ENCODE measurements at regions not wholly inside any gene's neighbourhood (a gene's known extent, or its start where the extent isn't known, plus 50 kb on each side); places are given as distances from the start of the nearest gene placed in this dataset.
A peak's percentile ranks its signal among the peaks of the same experiment; 100 is the strongest.

GRCh38 chr7:33814400-33814799 lies 90.9 kb upstream of the BMPER start:
- DNase-seq = peak in 1 of 3 donors; percentile 1
- Histone ChIP-seq H3K27me3 (ENCODE audit: control insufficient read depth, insufficient read depth, low read length) (no peaks in the 10 kb centered on the region), H3K9me3 (ENCODE audit: control insufficient read depth in 2 of 2, low read length in 2 of 2) (no peaks in the 10 kb centered on the region), H3K4me1 (ENCODE audit: control insufficient read depth, insufficient read depth, low read length, poor library complexity, severe bottlenecking) (no peaks in the 10 kb centered on the region), H3K27ac (ENCODE audit: insufficient read depth, low read length, poor library complexity, severe bottlenecking) (no peak overlapping the region), H3K4me3 (ENCODE audit: low read depth, low read length) (no peak overlapping the region), H3K36me3 (ENCODE audit: control insufficient read depth, insufficient read depth, low read length) (no peaks in the 10 kb centered on the region)
- Mint-ChIP-seq H3K27ac (no peak overlapping the region), H3K36me3 (no peaks in the 10 kb centered on the region), H3K4me1 (no peaks in the 10 kb centered on the region), H3K27me3 (no peaks in the 10 kb centered on the region), H3K4me3 (no peak overlapping the region), H3K9me3 (peaks cover 0 to 3% (median 0%) of the 10 kb centered on the region in 7 donors)
- ATAC-seq (ENCODE audit: low read depth in 2 of 2) = no peak

DNA sequence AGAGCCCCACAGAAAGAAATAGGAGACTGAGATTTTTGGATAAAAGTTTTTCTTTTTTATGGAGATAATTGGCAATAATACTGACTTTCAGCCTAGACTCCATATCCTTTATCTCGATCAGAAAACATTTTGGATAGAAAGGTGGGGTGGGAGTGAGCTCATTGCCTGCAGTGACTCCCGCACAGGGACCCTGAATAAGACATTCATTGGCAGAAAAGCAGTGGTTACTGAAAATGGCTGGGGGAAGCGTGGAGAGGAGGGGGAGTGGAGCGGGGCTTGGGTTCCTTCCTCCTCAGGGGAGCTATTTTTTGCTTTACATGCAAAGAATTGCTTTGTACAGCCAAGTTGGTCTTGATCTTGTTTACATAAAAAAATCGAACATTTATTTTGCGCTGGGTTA lies 90.4 kb upstream of the BMPER start:
- H3K36me3 Mint-ChIP-seq = no peaks in the 10 kb centered on the region
- Histone ChIP-seq H3K27ac (ENCODE audit: insufficient read depth, low read length, poor library complexity, severe bottlenecking) (no peak overlapping the region), H3K9me3 (ENCODE audit: control insufficient read depth in 2 of 2, low read length in 2 of 2) (no peaks in the 10 kb centered on the region), H3K27me3 (ENCODE audit: control insufficient read depth, insufficient read depth, low read length) (no peaks in the 10 kb centered on the region), H3K36me3 (ENCODE audit: control insufficient read depth, insufficient read depth, low read length) (no peaks in the 10 kb centered on the region), H3K4me1 (ENCODE audit: control insufficient read depth, insufficient read depth, low read length, poor library complexity, severe bottlenecking) (no peaks in the 10 kb centered on the region), H3K4me3 (ENCODE audit: low read depth, low read length) (no peak overlapping the region)
- H3K4me3 Mint-ChIP-seq = no peak overlapping the region
- no peak for ATAC-seq (ENCODE audit: low read depth in 2 of 2)
- no peak for DNase-seq
- H3K27ac Mint-ChIP-seq = no peak overlapping the region
- no peaks in the 10 kb centered on the region for H3K4me1 Mint-ChIP-seq
- no peaks in the 10 kb centered on the region for H3K27me3 Mint-ChIP-seq
- H3K9me3 Mint-ChIP-seq = peaks cover 0 to 3% (median 1%) of the 10 kb centered on the region in 7 donors

GRCh38 chr7:33815336-33815735 lies 90.0 kb upstream of the BMPER start:
- Mint-ChIP-seq H3K4me3 (no peak overlapping the region), H3K27ac (no peak overlapping the region), H3K4me1 (no peaks in the 10 kb centered on the region), H3K9me3 (peaks cover 0 to 3% (median 2%) of the 10 kb centered on the region in 7 donors), H3K27me3 (no peaks in the 10 kb centered on the region), H3K36me3 (no peaks in the 10 kb centered on the region)
- Histone ChIP-seq H3K27me3 (ENCODE audit: control insufficient read depth, insufficient read depth, low read length) (no peaks in the 10 kb centered on the region), H3K4me3 (ENCODE audit: low read depth, low read length) (no peak overlapping the region), H3K9me3 (ENCODE audit: control insufficient read depth in 2 of 2, low read length in 2 of 2) (no peaks in the 10 kb centered on the region), H3K4me1 (ENCODE audit: control insufficient read depth, insufficient read depth, low read length, poor library complexity, severe bottlenecking) (no peaks in the 10 kb centered on the region), H3K27ac (ENCODE audit: insufficient read depth, low read length, poor library complexity, severe bottlenecking) (no peak overlapping the region), H3K36me3 (ENCODE audit: control insufficient read depth, insufficient read depth, low read length) (no peaks in the 10 kb centered on the region)
- DNase-seq (no peak), ATAC-seq (ENCODE audit: low read depth in 2 of 2) (no peak)

DNA sequence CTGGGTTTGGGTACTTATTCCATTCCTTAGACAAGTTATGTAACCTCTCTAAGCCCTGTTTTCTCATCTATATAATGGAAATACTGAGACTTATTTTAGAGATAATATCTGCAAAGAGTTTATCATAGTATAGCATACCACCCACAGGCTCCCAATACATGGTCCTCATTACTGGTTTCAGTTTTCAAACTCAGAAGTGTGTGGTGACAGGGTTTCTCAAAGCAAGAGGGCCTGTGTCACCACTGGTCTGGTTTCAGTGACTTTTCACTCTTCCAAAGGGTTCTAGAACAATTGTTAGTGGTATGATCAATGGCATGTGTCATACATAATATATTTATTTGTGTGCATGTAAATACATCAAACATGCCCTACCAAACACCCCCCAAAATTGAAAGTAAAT lies 89.2 kb upstream of the BMPER start:
- H3K27me3 ChIP-seq (ENCODE audit: control insufficient read depth, insufficient read depth, low read length) = no peaks in the 10 kb centered on the region

GRCh38 chr7:33819658-33820057 lies 85.7 kb upstream of the BMPER start:
- no peaks in the 10 kb centered on the region for H3K4me1 ChIP-seq (ENCODE audit: control insufficient read depth, insufficient read depth, low read length, poor library complexity, severe bottlenecking)
- Mint-ChIP-seq H3K4me3 (no peak overlapping the region), H3K27ac (no peak overlapping the region), H3K36me3 (no peaks in the 10 kb centered on the region), H3K9me3 (peaks cover 0 to 4% (median 2%) of the 10 kb centered on the region in 7 donors), H3K4me1 (no peaks in the 10 kb centered on the region), H3K27me3 (no peaks in the 10 kb centered on the region)
- no peaks in the 10 kb centered on the region for H3K27me3 ChIP-seq (ENCODE audit: control insufficient read depth, insufficient read depth, low read length)
- DNase-seq (no peak), ATAC-seq (ENCODE audit: low read depth in 2 of 2) (no peak)
- H3K36me3 ChIP-seq (ENCODE audit: control insufficient read depth, insufficient read depth, low read length) = no peaks in the 10 kb centered on the region
- no peaks in the 10 kb centered on the region for H3K9me3 ChIP-seq (ENCODE audit: control insufficient read depth in 2 of 2, low read length in 2 of 2)
- H3K4me3 ChIP-seq (ENCODE audit: low read depth, low read length) = no peak overlapping the region
- no peak overlapping the region for H3K27ac ChIP-seq (ENCODE audit: insufficient read depth, low read length, poor library complexity, severe bottlenecking)

More for the DNA sequence above, 89.2 kb upstream of the BMPER start:
- Mint-ChIP-seq H3K27me3 (no peaks in the 10 kb centered on the region), H3K4me3 (no peak overlapping the region), H3K36me3 (no peaks in the 10 kb centered on the region), H3K4me1 (no peaks in the 10 kb centered on the region), H3K9me3 (peaks cover 0 to 4% (median 2%) of the 10 kb centered on the region in 7 donors), H3K27ac (no peak overlapping the region)
- Histone ChIP-seq H3K9me3 (ENCODE audit: control insufficient read depth in 2 of 2, low read length in 2 of 2) (no peaks in the 10 kb centered on the region), H3K36me3 (ENCODE audit: control insufficient read depth, insufficient read depth, low read length) (no peaks in the 10 kb centered on the region), H3K4me1 (ENCODE audit: control insufficient read depth, insufficient read depth, low read length, poor library complexity, severe bottlenecking) (no peaks in the 10 kb centered on the region), H3K4me3 (ENCODE audit: low read depth, low read length) (no peak overlapping the region), H3K27ac (ENCODE audit: insufficient read depth, low read length, poor library complexity, severe bottlenecking) (no peak overlapping the region)
- ATAC-seq (ENCODE audit: low read depth in 2 of 2) = no peak
- DNase-seq = no peak

DNA sequence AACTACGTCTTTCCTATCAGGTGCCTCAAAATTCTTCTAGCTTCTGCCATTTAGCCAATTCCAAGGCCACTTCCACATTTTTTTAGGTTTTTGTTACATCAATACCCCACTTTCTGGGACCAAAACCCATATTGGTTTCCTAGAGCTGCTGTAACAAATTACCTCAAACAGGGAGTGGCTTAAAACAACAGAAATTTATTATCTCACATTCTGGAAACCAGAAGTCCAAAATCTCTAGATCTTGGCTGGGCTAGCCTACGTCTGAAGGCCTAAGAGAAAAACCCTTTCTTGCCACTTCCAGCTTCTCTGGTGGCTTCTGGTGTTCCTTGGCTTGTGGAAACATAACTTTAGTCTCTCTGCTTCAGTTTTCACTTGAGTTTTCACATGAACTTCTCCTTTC lies 85.1 kb upstream of the BMPER start:
- no peak overlapping the region for H3K4me3 Mint-ChIP-seq
- H3K9me3 ChIP-seq (ENCODE audit: control insufficient read depth in 2 of 2, low read length in 2 of 2) = no peaks in the 10 kb centered on the region
- DNase-seq (no peak), ATAC-seq (ENCODE audit: low read depth in 2 of 2) (no peak)
- H3K4me1 ChIP-seq (ENCODE audit: control insufficient read depth, insufficient read depth, low read length, poor library complexity, severe bottlenecking) = no peaks in the 10 kb centered on the region
- H3K4me3 ChIP-seq (ENCODE audit: low read depth, low read length) = no peak overlapping the region
- no peaks in the 10 kb centered on the region for H3K36me3 Mint-ChIP-seq
- no peak overlapping the region for H3K27ac Mint-ChIP-seq
- H3K9me3 Mint-ChIP-seq = peaks cover 0 to 4% (median 2%) of the 10 kb centered on the region in 7 donors
- no peaks in the 10 kb centered on the region for H3K36me3 ChIP-seq (ENCODE audit: control insufficient read depth, insufficient read depth, low read length)
- H3K27me3 Mint-ChIP-seq = no peaks in the 10 kb centered on the region
- no peak overlapping the region for H3K27ac ChIP-seq (ENCODE audit: insufficient read depth, low read length, poor library complexity, severe bottlenecking)
- no peaks in the 10 kb centered on the region for H3K27me3 ChIP-seq (ENCODE audit: control insufficient read depth, insufficient read depth, low read length)
- H3K4me1 Mint-ChIP-seq = no peaks in the 10 kb centered on the region

GRCh38 chr7:33821970-33822369 lies 83.4 kb upstream of the BMPER start:
- no peak overlapping the region for H3K27ac Mint-ChIP-seq
- H3K4me1 Mint-ChIP-seq = no peaks in the 10 kb centered on the region
- no peaks in the 10 kb centered on the region for H3K36me3 Mint-ChIP-seq
- peaks cover 0 to 4% (median 2%) of the 10 kb centered on the region in 7 donors for H3K9me3 Mint-ChIP-seq
- H3K27me3 Mint-ChIP-seq = no peaks in the 10 kb centered on the region
- H3K4me3 Mint-ChIP-seq = no peak overlapping the region
- ATAC-seq (ENCODE audit: low read depth in 2 of 2) = no peak
- Histone ChIP-seq H3K9me3 (ENCODE audit: control insufficient read depth in 2 of 2, low read length in 2 of 2) (no peaks in the 10 kb centered on the region), H3K27me3 (ENCODE audit: control insufficient read depth, insufficient read depth, low read length) (no peaks in the 10 kb centered on the region), H3K36me3 (ENCODE audit: control insufficient read depth, insufficient read depth, low read length) (no peaks in the 10 kb centered on the region), H3K27ac (ENCODE audit: insufficient read depth, low read length, poor library complexity, severe bottlenecking) (no peak overlapping the region), H3K4me3 (ENCODE audit: low read depth, low read length) (no peak overlapping the region), H3K4me1 (ENCODE audit: control insufficient read depth, insufficient read depth, low read length, poor library complexity, severe bottlenecking) (no peaks in the 10 kb centered on the region)
- DNase-seq = no peak

DNA sequence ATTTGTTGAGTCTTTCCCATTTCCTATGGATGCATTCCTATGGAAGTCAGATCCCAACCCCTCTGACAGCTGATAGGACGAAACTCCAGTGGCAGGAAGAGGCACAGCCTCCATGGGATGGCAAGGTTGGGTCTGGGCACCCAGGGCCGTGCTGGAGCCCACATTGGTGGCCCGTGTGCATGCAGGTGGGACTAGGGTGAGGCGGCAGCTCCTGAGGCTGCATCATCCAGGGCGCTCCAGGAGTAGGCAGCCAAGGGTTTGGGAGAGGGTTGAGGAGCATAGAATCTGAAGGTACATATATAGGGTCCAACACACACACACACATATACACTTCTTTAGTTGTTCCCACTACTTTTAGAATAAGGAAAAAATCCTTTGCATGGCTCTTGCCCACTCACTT lies 81.4 kb upstream of the BMPER start:
- DNase-seq (no peak), ATAC-seq (ENCODE audit: low read depth in 2 of 2) (no peak)
- no peaks in the 10 kb centered on the region for H3K27me3 Mint-ChIP-seq
- H3K9me3 Mint-ChIP-seq = peaks cover 0 to 4% (median 0%) of the 10 kb centered on the region in 7 donors
- Histone ChIP-seq H3K36me3 (ENCODE audit: control insufficient read depth, insufficient read depth, low read length) (no peaks in the 10 kb centered on the region), H3K9me3 (ENCODE audit: control insufficient read depth in 2 of 2, low read length in 2 of 2) (no peaks in the 10 kb centered on the region), H3K27me3 (ENCODE audit: control insufficient read depth, insufficient read depth, low read length) (no peaks in the 10 kb centered on the region), H3K4me1 (ENCODE audit: control insufficient read depth, insufficient read depth, low read length, poor library complexity, severe bottlenecking) (no peaks in the 10 kb centered on the region), H3K27ac (ENCODE audit: insufficient read depth, low read length, poor library complexity, severe bottlenecking) (no peak overlapping the region), H3K4me3 (ENCODE audit: low read depth, low read length) (no peak overlapping the region)
- no peaks in the 10 kb centered on the region for H3K36me3 Mint-ChIP-seq
- H3K27ac Mint-ChIP-seq = no peak overlapping the region
- H3K4me3 Mint-ChIP-seq = no peak overlapping the region
- H3K4me1 Mint-ChIP-seq = no peaks in the 10 kb centered on the region

All from CD4-positive, CD25-positive, alpha-beta regulatory T cell (primary cell).